GM19351 (cell line): ENCODE measurements at regions not wholly inside any gene's neighbourhood (a gene's known extent, or its start where the extent isn't known, plus 50 kb on each side); places are given as distances from the start of the nearest gene placed in this dataset.
"Not testable (repeated sequence)": the region's sequence is repeated elsewhere in the genome, so short reads cannot be mapped to it uniquely, and the experiment has no call there.

Experiments
- ATAC-seq: cut with Tn5 transposase; IDR thresholded peaks from one replicate; pipeline ENCODE4 v1.9.1; 2021; ENCODE audit warnings: mild to moderate bottlenecking, moderate library complexity; ENCODE audit not compliant: unreplicated experiment

GRCh38 chr14:59032826-59033225, 155.6 kb upstream of the DAAM1 start:
- no peak for ATAC-seq

GRCh38 chr14:59036134-59036533, 152.3 kb upstream of the DAAM1 start:
- ATAC-seq: no peak

GRCh38 chr14:59037086-59037485, 151.4 kb upstream of the DAAM1 start:
- ATAC-seq: no peak

DNA sequence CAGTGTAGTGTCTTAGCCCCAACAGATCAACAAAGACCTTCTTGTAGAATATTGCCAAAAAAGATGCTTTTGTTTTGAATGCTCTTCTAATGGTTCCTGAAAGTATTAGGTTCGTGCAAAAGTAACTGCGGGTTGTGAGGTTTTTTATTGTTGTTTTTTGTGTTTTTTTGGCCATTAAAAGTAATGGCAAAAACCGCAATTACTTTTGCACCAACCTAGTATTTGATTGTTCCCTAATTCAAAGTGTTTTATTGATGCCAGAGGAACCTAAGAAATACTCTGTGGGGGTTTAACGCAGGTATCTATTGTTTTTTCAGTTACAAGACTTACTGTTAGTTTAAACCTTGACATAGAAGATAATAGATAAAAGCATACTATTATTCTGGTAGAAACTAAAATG, 150.8 kb upstream of the DAAM1 start:
- ATAC-seq: no peak

DNA sequence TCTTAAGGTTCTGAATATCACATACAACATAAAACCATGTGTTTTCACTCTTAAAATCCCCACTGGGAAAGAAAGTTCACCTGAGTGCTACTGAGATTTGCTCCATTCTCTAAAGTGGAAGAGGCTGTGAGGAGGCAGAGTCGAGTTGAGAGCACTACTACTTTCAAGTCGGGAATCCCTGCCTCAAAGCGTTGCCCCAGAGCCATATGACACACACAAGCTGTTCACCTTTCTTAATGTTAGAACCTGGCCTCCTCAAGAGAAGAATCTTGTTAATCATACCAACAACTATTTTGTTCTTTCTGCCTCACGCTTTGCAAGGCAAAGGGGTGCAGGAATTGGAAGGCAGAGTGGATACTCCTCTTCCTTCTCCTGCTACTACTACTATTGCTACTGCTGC, 149.7 kb upstream of the DAAM1 start:
- no peak for ATAC-seq

- ATAC-seq: no peak
These were observed 147.2 kb upstream of the DAAM1 start for GRCh38 chr14:59041308-59041707.

- no peak for ATAC-seq
These were observed 143.8 kb upstream of the DAAM1 start for GRCh38 chr14:59044707-59045106.

DNA sequence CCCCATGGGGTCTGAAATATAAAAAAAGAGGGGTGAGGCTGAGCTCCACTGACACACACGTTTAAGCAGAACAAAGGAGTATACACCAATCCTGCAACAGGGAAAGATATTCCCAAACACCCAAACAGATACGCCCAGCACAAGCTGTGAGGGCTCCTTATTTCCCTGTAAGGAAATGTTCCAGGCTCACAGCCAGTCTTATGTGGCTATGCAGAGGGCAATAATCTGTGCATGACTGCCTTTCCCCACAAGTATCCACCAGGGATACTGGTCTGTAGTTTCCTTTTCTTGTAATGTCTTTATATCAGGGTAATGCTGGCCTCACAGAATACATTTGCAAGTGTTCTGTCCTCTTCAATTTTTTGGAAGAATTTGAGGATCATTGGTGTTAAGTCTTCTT, 141.7 kb upstream of the DAAM1 start:
- ATAC-seq: no peak

GRCh38 chr14:59055006-59055405, 133.5 kb upstream of the DAAM1 start:
- no peak for ATAC-seq

DNA sequence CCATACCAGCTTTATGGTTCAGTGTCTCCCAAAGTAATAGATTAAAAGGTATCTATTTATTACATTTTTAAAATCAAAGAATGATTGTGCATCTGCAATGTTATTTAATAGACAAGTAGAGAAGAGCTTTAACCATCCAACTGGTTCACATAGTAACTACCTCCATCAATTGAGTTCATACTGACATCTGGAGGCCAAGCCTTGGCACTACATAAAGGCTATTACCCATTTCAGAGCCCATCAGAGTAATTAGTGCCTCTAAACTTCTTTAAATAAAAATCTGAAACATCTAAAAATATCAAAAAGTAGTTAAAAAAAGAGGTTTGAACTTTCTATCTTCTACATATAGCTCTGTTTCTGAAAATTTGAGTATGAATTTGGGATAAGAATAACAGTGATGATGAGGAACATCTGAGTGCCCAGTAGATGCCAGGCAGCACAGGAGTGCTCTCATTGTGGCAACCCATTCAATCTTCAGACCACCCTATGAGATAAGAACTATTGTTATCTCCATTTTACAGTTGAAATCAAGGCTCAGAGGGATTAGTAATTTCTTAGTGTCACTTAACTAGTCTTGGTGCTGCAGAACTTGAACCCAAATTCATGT, 132.9 kb upstream of the DAAM1 start:
- peak; percentile 88 for ATAC-seq

- no peak for ATAC-seq
These were observed 130.9 kb upstream of the DAAM1 start for GRCh38 chr14:59057551-59057950.

DNA sequence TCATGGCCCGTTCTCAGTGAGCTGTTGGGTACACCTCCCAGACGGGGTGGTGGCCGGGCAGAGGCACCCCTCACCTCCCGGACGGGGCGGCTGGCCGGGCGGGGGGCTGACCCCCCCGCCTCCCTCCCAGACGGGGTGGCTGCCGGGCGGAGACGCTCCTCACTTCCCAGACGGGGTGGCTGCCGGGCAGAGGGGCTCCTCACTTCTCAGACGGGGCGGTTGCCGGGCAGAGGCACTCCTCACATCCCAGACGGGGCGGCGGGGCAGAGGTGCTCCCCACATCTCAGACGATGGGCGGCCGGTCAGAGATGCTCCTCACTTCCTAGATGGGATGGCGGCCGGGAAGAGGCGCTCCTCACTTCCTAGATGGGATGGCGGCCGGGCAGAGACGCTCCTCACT, 129.7 kb upstream of the DAAM1 start:
- not testable (repeated sequence) for ATAC-seq

- ATAC-seq: no peak
These were observed 127.6 kb upstream of the DAAM1 start for GRCh38 chr14:59060841-59061240.

DNA sequence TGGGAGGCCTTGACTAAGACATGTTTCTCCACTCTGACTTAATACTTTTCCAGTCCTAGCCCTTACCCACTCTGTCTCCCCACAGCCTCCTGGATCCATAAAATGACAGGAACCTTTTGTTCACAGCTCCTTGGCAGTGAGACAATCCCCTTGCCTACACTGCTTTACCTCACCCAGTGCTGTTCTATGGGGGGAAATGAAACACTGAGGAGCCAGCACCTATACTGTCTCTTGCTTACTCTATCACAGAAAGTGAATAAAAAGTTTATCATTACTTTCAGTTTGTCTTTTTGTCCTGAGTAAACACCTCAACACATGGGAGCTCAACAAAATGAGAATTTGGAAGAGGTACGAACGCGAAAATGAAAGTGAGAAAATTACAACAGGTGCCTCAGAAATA, 127.2 kb upstream of the DAAM1 start:
- ATAC-seq: no peak

GRCh38 chr14:59063259-59063658, 125.2 kb upstream of the DAAM1 start:
- ATAC-seq: no peak

GRCh38 chr14:59067127-59067894, 121.2 kb upstream of the DAAM1 start:
- ATAC-seq: no peak

DNA sequence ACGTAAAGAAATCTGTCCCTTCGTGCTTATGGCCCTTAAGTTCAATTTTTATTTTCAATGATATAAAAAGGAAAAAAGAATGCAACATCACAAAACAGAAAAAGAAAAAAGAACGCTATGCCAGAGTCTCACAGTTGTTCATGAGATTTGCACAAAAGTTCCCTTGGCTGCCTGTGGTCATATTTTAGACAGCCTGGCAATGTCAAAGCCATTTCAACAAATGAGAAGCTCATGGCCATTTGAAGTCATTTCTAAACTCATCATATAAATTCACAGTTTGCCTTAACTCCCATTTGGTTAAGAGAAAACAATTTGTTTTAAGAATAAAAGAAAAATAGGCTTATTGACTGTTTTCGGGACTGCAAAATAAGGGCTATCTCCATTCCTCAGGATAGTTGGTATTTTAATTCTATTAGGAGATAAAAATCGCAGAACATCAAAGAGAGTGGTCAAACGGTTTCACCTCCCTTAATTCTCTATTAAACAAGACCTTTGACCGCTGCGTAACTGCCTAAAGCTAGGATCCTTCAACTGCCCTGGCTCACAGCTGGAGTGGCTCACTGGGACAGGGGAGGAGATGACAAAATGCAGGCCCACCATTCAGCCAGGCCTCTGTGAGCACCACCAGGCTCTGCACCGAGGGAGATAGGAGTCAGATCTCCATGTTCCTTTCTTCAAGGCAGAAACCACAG, 119.2 kb upstream of the DAAM1 start:
- no peak for ATAC-seq

DNA sequence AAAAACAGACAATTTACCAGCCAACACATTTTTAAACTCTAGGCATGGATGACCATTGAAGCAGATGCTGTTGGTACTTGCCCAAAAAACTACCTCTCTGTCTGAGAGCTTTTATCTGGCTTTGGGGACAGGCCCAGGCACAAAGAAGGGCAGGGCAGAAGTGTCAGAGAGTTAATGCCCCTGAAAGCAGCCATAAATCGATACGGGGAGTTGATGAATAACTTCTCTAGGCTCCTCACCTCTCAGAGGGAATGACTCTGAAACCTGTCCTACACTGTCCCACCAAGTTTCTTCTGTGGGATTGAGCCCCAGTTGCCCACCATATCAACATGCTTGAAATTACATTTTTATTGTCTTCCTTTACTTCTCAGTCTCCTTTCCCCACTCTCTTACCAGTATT, 113.0 kb upstream of the DAAM1 start:
- ATAC-seq: no peak

DNA sequence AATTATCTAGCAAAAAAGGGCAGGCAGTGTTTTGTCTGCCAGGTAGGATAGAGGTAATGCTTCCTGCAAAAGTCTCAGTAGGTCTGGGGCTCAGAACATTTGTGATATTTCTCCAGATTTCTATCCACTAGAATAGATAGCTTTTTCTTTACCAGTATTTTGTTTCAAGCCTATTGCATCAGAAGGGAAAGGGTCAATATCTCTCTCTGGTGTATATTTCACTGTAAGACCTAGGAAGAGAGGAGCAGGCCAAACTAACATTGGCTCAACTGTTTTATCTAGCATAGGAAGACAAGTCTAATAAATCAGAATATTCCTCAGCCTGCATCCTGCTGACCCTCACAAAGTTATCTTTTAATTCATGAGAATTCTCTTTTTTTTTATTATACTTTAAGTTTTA, 106.7 kb upstream of the DAAM1 start:
- ATAC-seq: no peak

DNA sequence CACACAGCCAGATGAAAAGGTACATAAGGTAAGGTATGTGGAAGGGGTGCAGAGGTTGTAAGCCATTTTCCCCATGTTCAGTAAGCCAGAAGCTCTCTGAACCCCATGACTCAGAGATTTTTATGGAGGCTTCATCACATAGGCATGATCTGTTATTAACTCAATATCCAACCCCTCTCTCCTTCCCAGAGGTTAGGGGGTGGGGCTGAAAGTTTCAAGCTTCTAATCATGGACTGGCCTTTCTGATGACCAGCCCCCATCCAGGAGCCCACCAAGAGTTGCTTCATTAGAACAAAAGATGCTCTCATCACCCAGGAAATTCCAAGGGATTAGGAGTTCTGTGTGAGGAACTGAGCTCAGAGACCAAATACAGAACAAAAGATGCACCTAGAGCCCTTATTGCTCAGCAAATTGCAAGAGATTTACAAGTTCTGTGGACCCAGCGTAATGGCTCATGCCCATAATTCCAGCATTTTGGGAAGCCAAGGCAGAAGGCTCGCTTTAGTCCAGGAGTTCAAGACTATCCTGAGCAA, 103.2 kb upstream of the DAAM1 start:
- ATAC-seq: no peak

- ATAC-seq: no peak
These were observed 102.1 kb upstream of the DAAM1 start for GRCh38 chr14:59086241-59086882.
